C4-2B (cell line): ENCODE measurements at regions not wholly inside any gene's neighbourhood (a gene's known extent, or its start where the extent isn't known, plus 50 kb on each side); places are given as distances from the start of the nearest gene placed in this dataset.

Source experiments
- ZFX ChIP-seq: fragments of 450-650 bp; IDR thresholded peaks from 2 replicates; pipeline ENCODE4 v1.6.1; 2017
- TF ChIP-seq, protein P1 (sequence below): fragments of 450-650 bp; conservative IDR thresholded peaks from 2 replicates; pipeline ENCODE4 v1.5.1; 2017; ENCODE audit warnings: mild to moderate bottlenecking

- TF ChIP-seq, protein P1, sequence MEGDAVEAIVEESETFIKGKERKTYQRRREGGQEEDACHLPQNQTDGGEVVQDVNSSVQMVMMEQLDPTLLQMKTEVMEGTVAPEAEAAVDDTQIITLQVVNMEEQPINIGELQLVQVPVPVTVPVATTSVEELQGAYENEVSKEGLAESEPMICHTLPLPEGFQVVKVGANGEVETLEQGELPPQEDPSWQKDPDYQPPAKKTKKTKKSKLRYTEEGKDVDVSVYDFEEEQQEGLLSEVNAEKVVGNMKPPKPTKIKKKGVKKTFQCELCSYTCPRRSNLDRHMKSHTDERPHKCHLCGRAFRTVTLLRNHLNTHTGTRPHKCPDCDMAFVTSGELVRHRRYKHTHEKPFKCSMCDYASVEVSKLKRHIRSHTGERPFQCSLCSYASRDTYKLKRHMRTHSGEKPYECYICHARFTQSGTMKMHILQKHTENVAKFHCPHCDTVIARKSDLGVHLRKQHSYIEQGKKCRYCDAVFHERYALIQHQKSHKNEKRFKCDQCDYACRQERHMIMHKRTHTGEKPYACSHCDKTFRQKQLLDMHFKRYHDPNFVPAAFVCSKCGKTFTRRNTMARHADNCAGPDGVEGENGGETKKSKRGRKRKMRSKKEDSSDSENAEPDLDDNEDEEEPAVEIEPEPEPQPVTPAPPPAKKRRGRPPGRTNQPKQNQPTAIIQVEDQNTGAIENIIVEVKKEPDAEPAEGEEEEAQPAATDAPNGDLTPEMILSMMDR: no peak
- no peak for TF ChIP-seq ZFX
These were observed 120.4 kb upstream of the P2RY1 start for GRCh38 chr3:152714507-152714906.
